ENCODE measurements at regions not wholly inside any gene's neighbourhood (a gene's known extent, or its start where the extent isn't known, plus 50 kb on each side); places are given as distances from the start of the nearest gene placed in this dataset.
"Not testable (repeated sequence)": the region's sequence is repeated elsewhere in the genome, so short reads cannot be mapped to it uniquely, and the experiment has no call there.

DNA sequence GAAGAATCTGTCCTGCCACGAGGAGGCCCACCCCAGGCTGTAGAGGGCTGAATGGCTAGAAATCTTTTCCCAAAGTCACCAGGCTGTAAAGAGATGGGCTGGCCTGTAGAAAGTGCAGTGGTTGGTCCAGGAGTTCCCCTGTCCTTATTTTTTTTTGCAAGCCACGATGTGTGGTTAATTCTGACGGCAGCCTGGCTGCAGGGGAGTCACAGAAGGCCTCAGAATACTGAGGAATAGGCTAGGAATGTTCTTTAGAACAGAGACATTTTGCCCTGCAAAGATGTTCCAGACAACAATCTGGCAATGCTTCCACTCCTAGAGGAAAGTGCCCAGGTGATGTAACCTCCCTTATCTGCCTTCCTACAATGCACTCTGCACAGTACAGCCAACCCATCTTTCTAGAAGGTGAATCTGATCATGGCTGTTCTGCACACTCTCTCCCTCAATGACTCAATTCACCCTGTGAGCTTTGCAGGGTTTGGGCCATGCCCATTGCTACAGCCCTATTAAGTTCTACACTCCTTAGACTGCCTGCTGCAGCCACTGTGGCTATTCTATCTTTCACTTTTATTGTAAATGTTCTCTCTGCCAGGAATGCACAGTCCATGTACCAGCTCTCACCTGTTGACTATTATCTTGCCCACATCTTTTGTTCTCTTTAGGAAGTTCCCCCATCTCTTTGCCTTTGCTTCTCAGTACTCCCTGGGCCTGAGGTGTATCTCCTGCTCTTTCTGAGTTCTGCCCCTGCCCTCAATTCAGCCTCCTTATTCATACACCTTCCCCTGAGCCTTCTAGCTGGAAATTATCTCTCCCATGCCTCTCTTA lies 377.8 kb upstream of the CLINT1 start:
- no peak for DNase-seq
- in situ Hi-C loops (cut with HindIII; ENCODE audit: low pct_ligation_motif_present, low pct_unique_long_range_greater_than_20kb, low sequenced_read_pairs), result no loop called here

DNA sequence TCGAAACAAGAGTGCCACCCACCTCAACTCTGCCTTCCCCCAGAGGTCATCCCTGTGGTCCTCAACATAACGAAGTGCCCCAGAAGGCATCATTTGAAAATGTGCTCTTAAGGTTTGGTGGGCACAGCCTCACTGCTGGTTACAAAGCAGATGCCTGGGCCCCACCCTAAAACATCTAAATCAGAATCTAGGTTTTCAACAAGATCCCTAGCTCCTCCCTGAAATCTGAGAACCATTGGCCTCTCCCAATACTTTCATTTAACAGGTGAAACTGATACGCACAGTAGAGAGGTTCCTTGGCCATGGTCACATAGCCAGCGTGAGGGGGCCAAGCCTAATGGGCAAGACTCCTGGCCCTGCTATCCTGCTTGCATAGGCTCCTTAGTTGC lies 376.2 kb upstream of the CLINT1 start:
- DNase-seq, result no peak
- in situ Hi-C loops (cut with HindIII; ENCODE audit: low pct_ligation_motif_present, low pct_unique_long_range_greater_than_20kb, low sequenced_read_pairs), result no loop called here

DNA sequence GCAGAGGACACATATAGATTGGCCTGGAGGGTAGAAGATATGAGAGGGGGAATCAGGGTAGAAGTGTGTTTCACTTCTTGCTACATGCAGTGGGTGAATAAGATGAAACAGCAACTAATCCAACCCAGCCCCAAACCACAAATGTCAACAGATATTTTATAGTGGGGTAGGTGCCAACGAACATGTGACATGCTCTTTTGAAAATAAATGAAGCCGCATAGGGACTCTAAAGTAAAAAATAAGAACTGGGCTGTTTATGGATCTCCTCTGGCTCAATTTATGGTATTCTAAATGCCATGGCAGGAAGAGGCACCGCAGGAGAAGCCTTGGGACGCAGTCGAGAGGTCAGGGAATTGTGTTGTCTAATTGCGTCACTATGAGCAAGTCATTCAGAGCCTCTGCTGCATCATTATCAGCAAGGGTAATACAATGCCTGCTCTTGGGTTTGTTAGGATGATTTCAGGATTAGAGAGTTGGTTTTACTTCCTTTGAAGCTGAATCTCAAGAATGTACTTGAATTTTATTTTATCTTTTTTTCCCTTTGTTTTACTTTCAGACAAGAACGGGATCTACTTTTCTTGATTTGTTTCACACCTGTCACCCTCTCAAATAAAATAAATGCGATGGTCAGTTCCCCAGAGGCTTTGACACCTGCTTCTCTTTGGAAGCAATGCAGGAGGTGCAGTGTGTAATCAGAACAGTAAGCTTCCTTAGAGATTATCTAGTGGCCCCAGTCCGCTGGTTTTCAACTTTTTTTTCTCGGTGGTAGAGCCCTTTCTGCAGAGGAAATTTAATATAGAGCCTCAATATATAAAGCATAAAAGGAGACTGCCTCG lies 375.6 kb upstream of the CLINT1 start:
- in situ Hi-C loops (cut with HindIII; ENCODE audit: low pct_ligation_motif_present, low pct_unique_long_range_greater_than_20kb, low sequenced_read_pairs), result no loop called here
- no peak for DNase-seq

DNA sequence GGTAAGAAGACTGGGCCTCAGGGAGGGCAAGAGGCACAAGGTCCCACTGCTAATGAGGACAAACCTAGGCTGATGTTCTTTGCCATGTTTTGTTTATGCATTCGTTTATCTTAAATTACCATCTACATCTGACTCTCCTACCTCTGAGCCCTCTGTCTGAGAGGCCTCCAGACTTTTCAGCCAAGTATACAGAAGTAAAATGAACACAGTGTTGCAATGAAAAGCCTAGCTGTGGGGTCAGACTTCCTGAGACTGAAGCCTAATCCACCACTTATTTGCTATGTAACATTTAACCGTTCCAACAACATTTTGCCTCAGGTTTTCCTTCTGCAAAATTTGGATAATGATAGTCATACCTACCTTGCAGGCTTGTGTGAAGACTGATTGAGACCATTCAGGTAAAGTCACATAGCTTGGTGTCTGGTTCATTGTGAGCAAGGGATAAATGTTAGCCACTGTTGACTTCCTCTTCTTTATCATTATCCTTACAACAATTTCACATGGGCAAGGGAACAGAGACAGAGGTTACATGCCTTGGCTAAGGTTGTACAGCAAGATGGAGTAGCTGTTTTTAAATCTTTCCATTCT lies 374.9 kb upstream of the CLINT1 start:
- DNase-seq, result no peak
- in situ Hi-C loops (cut with HindIII; ENCODE audit: low pct_ligation_motif_present, low pct_unique_long_range_greater_than_20kb, low sequenced_read_pairs), result no loop called here

DNA sequence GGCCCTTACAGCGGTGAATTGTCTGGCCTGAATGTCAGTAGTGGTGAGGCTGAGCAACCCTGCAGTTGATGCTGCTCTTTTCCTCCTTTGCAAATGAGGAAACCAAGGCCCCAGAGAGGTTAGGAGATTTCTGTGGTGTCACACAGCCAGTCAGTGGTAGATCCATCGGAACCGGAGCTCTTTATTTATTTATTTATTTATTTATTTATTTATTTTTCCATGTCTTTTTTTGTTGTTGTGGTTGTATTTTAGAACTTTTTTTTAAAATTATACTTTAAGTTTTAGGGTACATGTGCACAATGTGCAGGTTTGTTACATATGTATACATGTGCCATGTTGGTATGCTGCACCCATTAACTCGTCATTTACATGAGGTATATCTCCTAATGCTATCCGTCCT lies 368.4 kb upstream of the CLINT1 start:
- DNase-seq; in situ Hi-C loops (cut with HindIII; ENCODE audit: low pct_ligation_motif_present, low pct_unique_long_range_greater_than_20kb, low sequenced_read_pairs): not testable (repeated sequence)

DNA sequence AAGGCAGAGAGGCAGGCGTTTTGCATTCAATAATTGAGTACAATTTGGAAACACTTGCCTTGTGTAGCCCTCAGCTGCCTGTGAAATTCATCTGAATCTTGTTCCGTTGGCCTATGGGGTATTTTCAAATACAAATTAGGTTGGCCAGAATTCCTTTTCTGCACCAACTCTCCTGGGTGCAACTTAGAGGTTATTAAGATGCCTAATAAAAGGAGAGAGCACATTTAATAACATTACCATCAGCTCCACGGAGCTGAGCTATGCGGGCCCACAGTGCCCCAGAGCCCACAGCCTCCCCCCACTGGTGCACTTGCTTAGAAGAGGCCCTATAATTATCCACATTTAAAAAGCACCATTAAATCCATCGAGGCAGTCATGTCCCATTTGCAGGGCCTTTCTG lies 367.6 kb upstream of the CLINT1 start:
- DNase-seq, result no peak
- in situ Hi-C loops (cut with HindIII; ENCODE audit: low pct_ligation_motif_present, low pct_unique_long_range_greater_than_20kb, low sequenced_read_pairs), result no loop called here

DNA sequence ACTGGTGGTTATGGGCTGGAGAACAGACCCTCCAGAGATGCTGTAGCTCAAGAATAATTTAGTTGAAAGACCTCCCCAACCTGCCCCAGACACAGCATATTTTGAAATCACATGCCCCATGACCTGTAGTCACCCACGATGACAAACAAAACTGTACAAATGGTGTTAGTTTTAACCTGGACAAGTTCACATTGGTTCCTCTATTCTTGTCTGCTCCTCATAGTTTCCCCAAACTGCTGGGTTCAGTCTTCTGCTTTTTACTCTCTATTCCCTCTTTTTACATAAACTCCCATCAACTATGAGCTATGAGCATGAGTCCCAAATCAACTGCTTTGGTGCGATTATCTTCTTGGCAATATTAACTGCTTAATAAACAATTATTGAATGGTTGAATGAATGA lies 365.3 kb upstream of the CLINT1 start:
- in situ Hi-C loops (cut with HindIII; ENCODE audit: low pct_ligation_motif_present, low pct_unique_long_range_greater_than_20kb, low sequenced_read_pairs), result no loop called here
- no peak for DNase-seq

DNA sequence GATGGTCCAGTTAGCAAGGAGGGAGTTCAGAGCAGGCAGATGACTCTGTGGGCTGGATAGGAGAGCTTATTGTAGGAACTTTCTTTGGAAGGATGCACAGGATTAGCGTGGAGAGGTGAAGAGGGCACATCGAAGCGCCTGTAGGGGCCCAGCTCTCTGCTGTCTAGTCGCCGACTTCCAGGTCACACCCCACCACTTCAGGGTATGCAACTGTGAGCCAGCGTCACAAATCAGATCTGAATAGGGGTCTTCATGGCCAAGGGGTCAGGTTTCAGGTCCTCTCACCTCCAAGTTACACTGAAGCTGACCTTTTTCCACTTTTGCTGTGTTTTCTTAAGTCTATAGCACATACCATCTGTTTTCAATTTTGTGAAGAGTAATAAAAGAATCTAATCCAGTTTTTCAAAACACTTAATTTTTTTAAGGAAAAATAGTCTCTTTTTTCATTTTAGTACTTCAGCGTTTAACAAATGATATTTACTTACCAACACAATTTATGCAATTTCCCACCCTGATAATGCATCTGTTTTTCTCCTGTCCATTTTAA lies 364.2 kb upstream of the CLINT1 start:
- DNase-seq, result no peak
- in situ Hi-C loops (cut with HindIII; ENCODE audit: low pct_ligation_motif_present, low pct_unique_long_range_greater_than_20kb, low sequenced_read_pairs), result no loop called here

DNA sequence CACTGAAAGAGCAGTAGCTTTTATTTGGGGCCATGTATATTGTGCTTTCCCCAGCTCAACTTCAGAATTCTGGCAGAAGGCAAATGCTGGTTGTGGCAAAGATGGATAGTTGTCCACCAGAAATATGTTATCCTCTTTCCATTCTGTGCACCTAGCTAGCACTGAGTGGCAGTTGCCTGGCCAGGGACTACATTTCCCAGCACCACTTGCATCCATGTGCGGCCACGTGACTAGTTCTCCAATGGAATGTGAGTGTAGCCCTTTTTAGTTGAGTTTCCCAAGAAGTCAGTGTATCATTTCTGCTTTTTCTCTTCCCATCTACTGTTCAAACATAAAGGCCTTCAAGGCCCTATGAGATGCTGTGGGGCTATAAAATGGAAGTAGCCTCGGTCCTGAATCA lies 354.0 kb upstream of the CLINT1 start:
- no peak for DNase-seq
- in situ Hi-C loops (cut with HindIII; ENCODE audit: low pct_ligation_motif_present, low pct_unique_long_range_greater_than_20kb, low sequenced_read_pairs), result no loop called here

DNA sequence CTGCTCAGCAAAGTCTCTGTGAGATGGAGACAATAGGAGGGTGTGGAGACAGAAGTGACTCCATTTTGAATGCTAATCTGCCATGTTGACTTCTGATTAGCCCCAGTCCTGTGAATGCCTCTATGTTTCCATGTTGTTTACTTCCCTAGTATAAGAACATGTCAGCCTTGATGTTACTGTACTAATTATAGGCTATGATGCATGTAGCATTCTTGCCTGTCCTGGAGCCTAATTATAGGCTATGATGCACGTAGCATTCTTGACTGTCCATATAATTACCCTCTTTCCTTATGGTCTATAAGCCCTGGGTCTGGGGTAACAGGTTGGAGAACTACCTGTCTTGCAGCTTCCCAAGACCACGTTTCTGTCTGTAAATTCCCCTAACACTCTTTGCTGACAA lies 353.3 kb upstream of the CLINT1 start:
- no peak for DNase-seq
- in situ Hi-C loops (cut with HindIII; ENCODE audit: low pct_ligation_motif_present, low pct_unique_long_range_greater_than_20kb, low sequenced_read_pairs), result no loop called here

DNA sequence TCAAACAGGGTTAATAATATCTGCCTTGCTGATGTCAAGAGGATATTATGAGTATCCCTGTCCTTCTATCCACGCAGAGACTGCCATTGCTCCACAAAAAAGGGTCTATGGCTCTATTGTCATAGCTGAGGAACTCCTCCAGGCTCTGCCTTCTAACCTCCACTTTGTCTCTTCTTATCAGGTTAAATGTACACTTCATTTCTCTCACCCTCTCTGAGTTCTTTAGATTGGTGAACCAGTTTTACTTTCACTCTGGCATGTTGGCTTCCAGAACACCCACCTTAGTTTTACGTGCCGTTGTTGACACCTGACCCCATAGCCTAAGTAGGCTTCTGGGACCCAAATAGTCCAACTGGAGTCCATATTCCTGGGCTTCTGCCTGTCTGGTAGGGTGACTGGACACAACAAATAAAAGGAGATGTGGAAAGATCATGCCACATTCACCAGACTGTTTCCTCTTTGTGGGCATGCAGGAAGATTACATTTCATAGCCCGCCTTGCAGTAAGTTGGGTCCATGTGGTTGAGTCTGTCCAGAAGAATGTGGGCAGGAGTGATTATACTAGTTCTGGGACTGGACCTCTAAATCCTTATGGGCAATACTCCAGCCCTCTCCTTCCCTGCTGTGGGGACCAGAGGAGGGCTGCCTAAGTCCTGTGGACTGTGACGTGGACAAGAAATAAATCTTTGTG lies 350.4 kb upstream of the CLINT1 start:
- no peak for DNase-seq
- in situ Hi-C loops (cut with HindIII; ENCODE audit: low pct_ligation_motif_present, low pct_unique_long_range_greater_than_20kb, low sequenced_read_pairs), result no loop called here

DNA sequence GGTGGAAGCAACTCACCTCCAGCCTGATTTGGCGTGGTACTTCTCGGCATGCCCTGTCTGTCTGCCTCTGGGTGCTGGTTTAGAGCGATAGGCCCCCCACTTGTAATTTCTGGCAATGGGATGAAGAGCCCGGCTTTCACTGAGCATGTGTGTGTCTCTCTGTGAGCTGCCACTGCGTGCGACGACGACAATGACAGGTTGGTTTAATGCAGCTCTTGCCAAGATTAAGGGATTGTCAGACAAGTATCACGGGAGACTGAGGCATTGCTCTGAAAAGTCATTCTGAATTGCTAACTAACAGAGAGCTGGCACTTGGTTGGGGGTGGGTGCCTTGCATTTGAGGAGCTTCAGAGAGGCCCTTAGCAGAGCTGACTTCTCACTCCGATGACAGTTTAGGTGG lies 348.8 kb upstream of the CLINT1 start:
- no peak for DNase-seq
- in situ Hi-C loops (cut with HindIII; ENCODE audit: low pct_ligation_motif_present, low pct_unique_long_range_greater_than_20kb, low sequenced_read_pairs), result no loop called here

DNA sequence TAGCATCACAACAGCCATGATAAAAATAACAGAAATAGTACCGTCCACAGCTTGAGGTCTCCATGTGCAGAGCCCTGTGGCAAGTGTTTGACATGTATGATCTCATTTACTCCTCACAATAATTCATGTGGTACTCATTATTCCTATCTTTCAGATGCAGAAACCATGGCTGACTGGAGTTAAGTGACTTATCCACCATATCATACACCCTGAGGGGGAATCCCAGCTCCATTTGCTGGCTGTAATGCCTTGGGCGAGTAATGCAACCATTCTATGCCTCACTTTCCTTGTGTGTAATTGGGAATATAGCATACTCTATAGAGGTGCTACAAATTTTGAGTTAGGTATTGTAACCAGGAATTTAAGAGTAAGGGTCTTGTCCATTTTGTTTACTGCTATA lies 347.0 kb upstream of the CLINT1 start:
- in situ Hi-C loops (cut with HindIII; ENCODE audit: low pct_ligation_motif_present, low pct_unique_long_range_greater_than_20kb, low sequenced_read_pairs), result no loop called here
- DNase-seq, result no peak

DNA sequence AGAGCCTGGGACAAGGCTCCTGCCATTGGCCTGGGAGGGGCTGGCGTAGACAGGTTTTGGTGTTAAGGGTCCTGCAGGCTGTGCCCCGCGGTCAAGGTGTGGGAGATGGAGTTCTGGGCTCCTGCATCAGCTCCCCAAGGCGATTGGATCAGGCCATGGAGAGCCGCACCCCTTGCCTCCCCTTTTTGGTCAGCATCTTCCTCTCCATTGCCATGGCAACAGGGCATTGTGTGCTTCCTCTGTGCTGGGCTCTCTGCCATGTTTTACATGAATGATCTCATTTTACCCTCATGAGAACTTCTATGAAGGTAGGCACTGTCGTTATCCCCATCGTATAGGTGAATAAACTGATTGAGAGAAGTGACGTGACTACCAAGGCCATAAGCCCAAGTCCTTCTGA lies 344.3 kb upstream of the CLINT1 start:
- DNase-seq, result no peak
- in situ Hi-C loops (cut with HindIII; ENCODE audit: low pct_ligation_motif_present, low pct_unique_long_range_greater_than_20kb, low sequenced_read_pairs), result no loop called here

DNA sequence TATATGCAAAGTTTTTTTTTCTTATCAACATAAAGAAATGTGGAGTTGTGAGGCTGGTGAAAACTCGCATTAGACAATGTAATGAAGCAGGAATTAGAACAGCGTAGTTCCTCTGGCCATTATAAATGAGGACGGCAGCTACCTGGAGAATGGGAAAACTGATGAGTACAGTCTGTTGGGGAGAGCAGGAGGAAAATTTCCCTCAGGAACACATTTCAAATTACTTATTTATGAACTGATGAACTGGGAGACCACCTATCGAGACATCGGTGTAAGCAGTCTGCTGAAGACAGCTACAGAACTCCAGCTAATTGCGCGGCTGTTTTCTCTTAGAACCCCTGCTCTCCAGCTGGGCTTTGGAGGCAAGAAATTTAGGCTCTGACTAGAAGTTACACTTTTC lies 343.9 kb upstream of the CLINT1 start:
- no peak for DNase-seq
- in situ Hi-C loops (cut with HindIII; ENCODE audit: low pct_ligation_motif_present, low pct_unique_long_range_greater_than_20kb, low sequenced_read_pairs), result no loop called here

DNA sequence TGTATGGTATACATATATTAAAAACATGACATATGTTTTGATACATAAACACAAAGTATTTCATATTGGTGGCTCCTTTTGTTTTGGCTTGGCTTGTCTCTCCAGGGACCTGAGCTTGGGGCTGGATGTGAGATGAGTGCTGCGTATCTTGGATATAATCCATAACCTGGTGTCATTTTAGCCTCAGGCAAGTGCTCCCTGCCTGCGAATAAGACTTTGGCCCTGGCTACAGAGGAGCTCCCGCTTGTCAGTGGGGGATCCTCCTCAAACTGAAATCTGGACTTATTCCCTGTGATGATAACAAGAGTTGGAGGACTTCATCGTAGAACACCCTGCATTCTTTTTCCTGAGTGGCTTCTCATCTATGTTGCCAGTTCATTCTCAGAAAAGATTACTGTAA lies 341.7 kb upstream of the CLINT1 start:
- DNase-seq, result no peak

DNA sequence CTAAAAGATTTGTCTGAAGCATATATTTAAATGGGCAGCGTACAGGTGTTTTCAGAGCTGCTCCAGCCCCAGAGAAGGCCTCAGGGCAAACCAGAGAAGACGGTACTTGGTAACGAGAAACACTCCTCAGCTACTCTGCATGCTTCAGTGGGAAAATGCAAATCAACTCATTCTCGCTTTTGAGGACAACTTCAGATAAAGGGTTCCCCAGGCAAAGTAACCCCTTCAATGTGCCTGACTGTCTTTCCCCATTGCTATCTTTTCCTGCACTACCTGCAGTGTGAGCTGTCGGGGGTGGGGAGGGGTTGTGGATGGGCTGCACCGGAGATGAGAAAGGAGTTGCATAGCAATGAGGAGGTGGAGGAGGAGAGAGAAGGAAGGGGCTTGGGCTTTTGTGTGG lies 339.7 kb upstream of the CLINT1 start:
- in situ Hi-C loops (cut with HindIII; ENCODE audit: low pct_ligation_motif_present, low pct_unique_long_range_greater_than_20kb, low sequenced_read_pairs), result no loop called here
- DNase-seq, result no peak

More for the DNA sequence above, 341.7 kb upstream of the CLINT1 start:
- in situ Hi-C loops (cut with HindIII; ENCODE audit: low pct_ligation_motif_present, low pct_unique_long_range_greater_than_20kb, low sequenced_read_pairs), result no loop called here

DNA sequence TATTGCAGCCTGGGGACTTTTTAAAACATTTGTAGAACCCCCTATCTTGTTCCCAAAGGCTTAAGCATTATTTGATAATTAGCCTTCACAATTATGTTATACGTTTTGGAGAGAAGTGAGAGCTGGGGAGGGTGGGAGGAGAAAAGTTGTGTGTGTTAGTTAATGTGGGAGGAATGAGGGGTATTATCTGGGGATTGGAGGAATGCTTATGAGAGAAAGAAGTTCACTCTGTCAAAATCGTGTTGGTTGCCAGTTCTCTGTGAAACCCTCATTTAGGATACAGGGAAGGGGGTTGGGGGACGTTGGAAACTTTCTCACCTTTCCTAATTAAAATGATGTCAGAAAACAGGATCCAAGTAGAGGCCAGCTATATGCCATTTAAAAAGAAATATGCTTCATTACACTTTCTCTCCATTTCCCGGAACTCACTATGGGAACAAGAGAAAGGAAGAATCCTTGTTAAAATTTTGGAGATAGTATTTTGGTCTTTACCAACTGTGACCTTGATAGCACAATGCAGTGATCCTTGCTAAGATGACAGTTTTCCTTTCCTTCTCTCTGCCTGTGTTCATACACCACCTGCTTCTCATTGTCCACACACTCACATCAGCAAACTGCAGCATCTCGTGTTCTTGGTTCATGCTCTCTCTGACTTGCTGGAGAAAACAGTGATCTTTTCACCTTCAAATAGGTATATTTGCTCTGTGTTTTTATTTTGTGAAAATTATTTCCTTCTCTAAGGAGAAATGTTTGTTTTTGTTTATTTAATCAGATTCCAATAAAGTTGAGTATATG lies 336.7 kb upstream of the CLINT1 start:
- no peak for DNase-seq
- in situ Hi-C loops (cut with HindIII; ENCODE audit: low pct_ligation_motif_present, low pct_unique_long_range_greater_than_20kb, low sequenced_read_pairs), result no loop called here

Measured in ACHN (cell line).